Stimulated activated CD8-positive, alpha-beta memory T cell treated with anti-CD3 and anti-CD28 coated beads, Interleukin-7, amount 100 ng/mL, for 1 hour (primary cell): ENCODE measurements at regions not wholly inside any gene's neighbourhood (a gene's known extent, or its start where the extent isn't known, plus 50 kb on each side); places are given as distances from the start of the nearest gene placed in this dataset.

Source experiments
- DNase-seq, 2 donors: peaks; one replicate each; pipeline ENCODE4 v3.0.0-alpha.2; 2020; ENCODE audit warnings: low read depth in 2 of 2

DNA sequence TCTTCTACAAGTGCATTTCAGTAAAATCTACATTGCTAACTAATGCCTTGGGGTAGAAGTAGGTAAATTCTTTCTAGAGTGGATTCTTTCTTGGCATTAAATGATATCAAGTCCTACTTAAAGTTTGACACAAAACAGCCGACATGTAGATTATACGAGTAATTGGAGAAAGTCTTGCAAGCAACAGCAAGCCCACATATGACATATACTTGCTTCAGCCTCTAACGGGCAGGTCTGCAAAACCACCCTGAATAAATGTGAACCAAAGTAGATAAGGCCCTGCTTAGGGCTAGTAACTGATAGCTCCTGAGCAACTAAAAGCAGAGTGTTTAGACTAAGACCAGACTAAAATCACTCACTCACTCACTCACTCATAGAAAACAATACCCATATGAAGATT is 203.2 kb downstream of the LTN1 start:
- DNase-seq, result no peak

DNA sequence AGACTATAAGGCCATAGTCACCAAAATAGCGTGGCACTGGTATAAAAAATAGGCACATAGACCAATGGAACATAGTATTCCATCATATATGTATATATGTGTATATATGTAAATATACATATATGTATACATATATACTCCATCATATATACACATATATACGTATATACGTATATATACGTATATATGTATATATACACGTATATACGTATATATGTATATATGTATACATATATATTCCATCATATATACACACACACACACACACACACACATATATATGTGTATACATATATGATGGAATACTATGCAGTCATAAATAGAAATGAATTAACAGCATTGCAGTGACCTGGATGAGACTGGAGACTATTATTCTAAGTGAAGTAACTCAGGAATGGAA is 204.6 kb downstream of the LTN1 start:
- DNase-seq, result no peak

DNA sequence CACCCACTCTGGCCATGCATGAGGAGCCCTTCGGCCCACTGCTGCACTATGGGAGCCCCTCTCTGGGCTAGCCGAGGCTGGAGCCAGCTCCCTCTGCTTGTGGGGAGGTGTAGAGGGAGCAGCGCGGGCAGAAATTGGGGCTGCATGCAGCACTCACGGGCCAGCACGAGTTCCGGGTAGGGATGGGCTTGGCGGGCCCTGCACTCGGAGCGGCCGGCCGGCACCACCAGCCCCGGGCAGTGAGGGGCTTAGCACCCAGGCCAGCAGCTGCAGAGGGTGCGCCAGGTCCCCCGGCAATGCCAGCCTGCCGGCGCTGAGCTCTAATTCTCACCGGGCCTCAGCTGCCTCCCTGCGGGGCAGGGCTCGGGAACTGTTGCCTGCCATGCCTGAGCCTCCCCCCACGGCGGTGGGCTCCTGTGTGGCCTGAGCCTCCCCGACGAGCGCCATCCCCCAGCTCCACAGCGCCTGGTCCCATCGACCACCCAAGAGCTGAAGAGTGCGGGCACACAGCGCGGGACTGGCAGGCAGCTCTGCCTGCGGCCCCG is 209.0 kb downstream of the LTN1 start:
- no peak for DNase-seq

DNA sequence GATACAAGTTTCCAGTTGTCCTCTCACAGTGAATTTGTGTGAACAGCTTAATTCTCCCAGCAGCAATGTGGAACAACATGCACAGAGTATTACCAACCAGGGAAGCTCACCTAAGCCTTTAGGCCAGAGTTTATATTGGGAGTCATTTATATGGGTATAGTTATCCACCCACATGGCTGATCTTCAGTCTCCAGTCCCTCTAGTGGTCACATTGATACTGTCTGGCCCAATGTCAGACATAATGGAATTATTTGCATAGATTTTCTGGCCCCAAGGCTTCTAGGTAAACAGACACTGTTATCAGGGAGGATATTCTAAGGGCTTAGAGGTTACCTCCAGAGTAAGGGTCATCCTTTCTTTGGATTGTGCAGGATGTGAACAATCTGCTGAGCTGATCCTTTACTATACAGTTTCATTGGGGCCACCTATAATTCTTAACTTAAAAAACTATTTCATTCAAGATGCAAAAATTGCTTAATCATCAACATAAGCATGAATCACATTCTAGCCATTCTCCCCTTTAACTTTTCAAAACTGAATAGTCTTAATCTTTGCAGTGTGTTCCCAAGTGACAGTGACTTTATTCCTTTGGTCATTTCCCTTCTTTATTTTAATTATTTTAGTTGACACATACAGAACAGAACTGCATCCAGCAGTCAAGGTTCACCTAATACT is 210.9 kb downstream of the LTN1 start:
- DNase-seq, result no peak

DNA sequence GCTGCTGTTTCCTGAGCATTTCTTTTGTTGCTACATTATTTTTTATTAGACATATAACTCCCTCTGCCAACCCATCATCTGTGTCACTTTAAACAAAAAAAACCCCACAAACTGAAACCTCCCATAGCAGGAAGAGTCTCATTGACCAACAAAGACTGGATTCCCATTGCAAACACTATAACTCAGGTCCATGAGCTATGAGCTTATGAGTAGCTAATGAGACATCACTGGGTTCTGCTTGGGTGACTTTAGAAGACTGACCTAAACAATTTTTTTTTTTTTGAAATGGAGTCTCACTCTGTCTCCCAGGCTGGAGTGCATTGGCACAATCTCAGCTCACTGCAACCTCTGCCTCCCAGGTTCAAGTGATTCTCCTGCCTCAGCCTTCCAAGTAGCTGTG is 212.8 kb downstream of the LTN1 start:
- DNase-seq, result no peak

DNA sequence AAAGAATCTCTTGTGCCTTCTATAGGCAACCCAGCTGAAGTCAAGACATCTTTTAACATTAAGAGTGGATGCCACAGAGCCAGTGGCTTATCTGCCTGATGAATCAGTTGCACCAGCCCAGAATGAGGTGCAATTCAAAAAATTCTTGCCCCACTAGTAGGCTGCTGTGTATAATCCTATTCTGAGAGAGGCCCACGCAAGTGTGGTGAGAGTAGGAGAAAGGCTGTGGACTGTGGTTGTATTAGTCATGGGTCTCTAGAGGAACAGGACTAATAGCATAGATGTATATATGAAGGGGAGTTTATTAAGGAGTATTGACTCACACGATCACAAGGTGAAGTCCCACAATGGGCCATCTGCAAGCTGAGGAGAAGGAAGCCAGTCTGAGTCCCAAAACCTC is 216.4 kb downstream of the LTN1 start:
- no peak for DNase-seq

DNA sequence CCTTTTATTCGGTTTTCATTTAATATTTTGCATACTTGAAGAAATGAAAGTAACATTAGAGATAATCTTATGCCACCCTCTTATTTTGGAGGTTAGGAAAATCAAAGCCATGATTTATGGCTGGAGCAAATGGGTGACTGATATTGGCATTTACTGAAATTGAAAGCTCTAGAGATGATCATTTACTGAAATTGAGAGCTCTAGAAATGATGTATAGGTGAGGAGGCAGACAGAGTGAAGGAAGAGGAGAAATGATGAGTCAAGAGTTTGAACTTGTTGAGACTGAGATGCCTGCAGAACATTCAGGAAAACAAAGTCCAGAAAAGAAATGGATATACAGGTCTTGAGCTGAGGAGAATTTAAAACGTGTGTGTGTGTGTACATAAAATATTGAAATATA is 217.6 kb downstream of the LTN1 start:
- DNase-seq, result no peak

DNA sequence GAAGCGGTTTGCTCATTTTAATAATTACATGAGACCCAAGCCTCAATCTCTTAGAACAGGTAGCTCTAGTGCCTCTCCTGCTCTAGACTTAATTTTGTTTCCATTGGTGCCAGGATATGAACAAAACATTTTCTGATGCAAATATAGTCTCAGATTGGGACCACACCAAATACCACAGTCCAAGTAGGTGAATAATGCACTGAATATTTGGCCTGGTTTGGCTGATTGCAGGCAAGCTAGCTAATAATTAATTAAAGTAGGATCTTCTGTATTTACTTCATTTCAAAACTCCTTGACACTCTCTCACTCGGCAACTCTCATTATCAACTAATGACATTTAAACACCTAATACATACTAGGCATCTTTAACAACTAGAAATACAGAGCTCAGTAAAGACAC is 219.6 kb downstream of the LTN1 start:
- no peak for DNase-seq

DNA sequence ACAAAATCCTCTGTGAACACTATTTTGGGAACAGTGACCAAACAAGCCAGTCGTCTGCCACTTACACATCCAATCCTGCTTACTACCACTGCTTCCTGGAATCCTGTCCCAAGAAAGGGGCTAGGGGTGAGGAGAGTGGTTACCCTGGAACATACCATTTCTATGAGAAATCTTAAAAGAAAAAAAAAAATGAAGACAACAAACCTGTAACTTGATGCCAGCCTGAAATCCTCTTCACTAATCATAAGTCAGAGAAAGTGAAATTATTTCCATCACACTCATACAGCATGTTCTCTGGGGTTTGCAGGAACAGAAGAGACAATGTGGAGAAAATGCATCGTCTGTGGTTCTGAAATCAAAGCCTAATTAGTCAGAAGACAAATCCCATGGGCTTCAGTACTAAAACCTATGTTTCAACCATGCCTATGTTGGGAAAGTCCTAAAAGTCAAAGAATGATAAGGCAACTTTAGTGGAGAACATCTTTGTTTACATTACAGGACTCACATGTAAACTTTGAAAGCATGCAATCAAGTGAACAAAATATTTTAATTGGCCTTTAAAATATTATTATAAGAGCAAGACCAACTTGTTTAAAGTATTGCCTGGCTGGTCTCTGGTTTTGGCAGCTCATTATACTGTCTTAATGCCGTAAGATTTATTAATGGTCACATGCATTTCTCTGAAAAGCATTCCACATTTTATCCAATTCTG is 220.7 kb downstream of the LTN1 start:
- no peak for DNase-seq

DNA sequence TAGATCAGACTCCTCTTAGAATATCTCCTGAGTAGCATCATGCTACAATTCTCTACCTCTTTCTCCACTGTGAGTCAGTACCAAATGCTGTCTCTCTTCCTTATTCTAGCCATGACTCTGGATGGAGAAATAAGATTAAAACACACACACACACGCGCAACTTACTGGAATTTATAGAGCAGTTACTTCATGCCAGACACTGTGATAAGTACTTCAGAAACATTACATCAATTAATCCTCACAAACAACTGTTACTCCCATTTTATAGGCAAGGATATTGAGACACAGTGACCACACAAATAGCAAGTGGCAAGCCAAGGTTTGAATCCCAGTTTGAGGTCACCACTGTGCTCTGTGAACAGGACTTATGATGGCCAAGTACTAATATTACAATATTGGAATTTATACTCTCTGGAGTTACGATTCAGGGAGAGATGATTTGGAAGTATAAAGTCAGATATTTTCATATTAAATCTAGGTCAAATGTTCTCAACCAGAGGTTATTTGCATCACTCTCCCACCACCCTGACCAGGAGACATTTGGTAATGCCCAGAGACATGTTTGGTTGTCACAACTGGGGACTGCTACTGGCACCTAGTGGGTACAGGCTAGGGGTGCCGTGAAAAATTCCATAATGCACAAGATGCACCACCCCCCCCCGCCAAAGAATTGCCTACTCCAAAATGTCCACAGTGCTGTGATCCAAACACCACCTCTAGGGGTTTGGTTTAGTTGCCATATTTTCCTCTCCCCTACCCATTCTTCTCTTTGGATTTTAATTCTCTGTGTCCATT is 221.6 kb downstream of the LTN1 start:
- DNase-seq, result no peak

DNA sequence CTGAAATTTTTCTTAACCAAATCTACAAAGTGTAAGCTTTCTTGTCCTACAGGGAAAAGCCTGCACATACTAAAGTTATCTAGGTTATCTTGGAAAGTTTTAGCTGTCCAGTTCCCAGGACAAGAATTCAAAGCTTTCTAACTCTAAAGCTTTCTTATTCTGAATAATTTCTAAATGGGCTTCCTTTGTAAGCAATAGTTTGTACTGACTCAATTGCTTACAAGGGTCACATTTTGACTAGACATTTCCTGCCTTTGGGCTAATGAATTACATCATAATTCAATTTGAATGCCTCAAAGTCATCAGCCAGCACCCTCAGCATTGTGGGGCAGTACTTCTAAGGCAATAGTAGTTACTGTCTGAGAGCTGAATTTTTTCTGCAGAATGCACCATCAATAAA is 223.0 kb downstream of the LTN1 start:
- DNase-seq, result no peak

DNA sequence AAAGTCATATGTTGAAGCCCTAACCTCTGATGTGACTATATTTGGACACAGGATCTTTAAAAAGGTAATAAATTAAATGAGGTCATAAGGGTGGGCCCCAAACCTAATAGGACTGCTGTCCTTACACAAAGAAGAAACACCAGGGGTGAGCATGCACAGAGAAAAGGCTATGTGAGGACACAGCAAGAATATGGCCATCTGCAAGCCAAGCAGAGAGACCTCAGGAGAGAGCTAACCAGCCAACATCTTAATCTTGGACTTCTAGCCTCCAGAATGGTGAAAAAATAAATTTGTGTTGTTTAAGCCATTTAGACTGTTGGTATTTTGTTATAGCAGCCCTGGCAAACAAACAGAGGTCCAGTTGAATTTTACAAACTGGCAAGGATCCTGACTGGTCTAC is 223.9 kb downstream of the LTN1 start:
- DNase-seq, result no peak

DNA sequence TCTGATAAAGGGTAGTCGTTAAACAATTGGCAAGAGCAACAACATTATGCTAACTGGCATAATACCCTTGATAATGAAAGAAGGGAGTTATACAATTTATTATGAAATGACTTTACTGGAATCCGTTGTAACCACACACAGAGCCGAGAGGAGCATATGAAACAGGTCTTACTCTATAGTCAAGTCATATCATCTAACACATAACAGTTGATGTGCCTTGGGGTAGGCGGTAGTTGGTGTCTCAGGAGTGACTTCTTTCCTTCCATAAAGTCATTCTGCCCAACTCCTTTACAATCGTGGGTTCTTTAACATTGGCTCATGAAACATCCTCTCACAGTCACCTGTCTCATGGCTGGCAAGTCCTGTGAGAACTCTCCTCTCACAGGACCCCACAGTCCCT is 225.2 kb downstream of the LTN1 start:
- DNase-seq, result no peak

DNA sequence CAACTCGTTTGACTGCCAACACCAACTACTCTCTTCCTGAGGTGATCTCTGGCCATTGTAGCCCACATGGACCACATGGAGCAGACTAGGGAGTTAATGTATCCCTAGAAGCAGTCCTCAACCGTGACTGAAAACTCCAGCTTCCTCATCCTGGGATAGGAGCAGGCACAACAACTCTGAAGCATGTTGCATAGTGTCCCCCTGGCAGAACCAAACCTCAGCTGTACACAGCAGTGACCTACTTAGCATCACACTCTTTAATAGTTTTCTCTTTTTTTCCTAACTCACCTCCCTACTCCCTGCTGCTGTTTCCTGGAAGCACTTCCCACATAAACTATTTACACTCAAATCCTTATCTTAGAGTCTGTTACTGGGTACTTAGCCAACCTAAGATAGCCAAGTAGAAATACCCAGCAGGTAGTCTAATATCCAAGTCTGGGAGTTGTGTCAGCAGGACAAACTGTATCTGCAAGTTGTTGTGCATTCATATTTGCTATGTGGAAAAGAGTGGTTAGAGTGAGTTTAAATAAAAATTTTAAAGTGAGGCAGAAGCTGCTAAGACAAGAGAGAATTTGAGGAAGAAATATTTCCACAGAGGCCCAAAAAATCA is 228.8 kb downstream of the LTN1 start:
- no peak for DNase-seq

DNA sequence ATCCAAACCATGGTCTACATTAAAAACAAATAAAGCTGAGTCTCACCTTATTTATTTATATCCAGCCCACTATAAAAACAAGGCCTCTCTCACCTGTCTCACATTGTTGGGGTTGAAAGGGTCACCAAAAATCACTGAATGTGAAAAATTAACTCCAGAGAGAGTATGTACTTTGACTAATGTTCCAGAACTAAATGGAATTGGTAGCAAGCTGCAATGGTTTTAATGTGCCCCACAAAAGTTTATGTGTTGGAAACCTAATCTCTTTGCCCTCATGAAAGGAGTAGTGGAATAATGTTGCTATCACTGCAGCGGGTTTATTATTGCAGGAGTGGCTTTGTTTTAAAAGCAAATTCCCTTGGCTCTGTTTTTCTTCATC is 230.3 kb downstream of the LTN1 start:
- DNase-seq, result no peak

DNA sequence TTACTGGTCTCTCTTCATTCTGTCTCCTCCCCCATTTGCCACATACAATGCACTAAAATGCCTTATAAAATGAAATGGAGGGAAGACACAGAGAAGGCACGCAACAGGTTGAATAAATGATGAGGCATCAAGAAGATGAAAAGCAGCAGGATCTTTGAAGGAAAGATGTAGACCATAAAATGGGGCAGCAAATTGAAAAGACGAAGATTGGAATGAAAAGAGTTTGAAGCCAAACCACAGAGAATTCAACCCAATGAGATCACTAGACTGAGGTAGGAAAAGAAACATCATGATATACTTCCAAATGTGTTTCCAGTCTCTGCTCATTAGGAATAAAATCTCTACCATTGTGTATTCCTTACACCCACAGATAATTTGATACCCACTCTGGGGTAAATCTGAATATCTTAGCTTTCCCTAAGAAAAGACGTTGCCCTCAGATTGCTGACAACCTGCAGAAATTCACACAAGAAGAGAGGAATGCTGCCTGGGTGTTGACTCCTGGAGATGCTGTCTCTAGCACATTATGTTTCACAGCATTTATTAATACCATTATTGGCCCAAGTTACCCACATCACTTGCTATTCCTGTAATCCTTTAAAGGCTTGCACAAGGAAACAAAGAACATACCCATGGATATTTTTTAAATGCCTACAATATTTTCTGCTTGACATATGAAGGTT is 230.9 kb downstream of the LTN1 start:
- no peak for DNase-seq

DNA sequence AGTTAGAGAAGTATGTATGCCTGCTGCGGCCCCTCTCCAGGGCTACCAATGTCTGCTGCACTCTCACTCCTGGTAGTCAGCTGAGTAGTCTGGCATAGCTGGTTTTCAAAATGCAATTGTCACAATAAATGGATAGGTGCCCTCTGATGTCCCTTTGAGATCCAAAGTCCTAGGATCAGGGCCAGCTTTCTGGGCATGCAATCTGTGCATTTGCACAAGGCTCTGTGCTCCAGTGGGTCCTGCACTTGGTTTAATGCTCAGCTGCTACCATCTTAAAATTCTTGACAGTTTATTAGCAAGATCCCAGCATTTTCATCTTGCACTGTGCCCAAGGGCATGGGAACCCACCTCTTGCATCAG is 233.8 kb downstream of the LTN1 start:
- no peak for DNase-seq

DNA sequence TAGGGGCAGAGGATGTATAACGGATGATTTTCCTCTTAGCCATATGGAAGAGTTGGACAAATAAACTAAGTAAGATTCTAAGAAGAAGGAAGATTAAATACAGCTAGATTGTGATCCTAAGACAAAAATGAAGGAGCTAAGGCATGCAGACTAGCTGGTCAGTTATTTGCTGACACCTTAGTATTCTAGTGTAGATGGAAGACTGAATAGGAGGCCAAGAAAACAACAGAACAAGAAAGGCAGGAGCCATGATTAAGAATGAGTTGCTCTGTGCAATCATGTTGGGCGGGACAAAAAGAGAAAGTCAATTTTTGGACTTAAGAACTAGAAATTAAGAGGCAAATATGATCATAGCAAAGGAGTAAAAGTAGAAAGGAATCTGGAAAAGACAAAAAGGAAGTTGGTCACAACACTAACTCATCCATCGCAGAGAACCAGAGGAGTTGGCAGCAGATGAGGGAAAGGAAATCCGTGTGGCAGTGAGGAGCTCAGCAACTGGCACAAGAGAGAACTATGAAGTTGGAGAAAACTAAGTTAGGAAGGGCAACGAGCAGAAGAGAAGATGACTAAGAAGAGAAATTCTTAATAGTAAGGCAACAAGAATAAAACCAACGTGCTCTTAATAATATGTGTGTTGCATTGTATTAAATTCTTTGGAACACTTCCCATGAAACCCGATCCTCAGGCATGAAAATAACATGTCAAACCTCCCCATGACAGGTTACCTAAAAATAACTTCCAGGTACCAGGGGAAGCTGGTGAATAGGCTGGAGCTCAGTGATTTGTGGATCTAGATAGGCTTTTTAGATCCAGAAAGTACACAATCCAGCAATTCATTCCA is 234.4 kb downstream of the LTN1 start:
- no peak for DNase-seq

DNA sequence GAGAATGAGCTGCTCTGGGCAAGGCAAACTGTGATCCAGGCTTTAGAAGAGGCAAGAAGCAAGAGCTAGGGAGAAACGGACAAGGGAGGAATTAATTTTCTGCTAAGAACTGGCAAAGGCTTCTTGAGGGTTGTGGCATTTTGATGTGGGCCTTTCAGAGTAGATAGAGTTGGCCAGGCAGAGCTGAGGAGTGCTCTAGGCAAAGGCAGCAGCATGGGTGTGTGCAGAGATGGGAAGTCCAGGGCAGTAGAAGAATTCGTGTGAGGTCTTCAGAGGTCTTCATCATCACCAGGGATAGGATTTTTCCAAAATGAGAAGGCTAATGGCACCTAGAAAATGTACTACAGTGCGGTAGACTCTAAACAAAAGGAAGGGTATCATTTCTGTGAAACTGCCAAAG is 237.8 kb downstream of the LTN1 start:
- no peak for DNase-seq

DNA sequence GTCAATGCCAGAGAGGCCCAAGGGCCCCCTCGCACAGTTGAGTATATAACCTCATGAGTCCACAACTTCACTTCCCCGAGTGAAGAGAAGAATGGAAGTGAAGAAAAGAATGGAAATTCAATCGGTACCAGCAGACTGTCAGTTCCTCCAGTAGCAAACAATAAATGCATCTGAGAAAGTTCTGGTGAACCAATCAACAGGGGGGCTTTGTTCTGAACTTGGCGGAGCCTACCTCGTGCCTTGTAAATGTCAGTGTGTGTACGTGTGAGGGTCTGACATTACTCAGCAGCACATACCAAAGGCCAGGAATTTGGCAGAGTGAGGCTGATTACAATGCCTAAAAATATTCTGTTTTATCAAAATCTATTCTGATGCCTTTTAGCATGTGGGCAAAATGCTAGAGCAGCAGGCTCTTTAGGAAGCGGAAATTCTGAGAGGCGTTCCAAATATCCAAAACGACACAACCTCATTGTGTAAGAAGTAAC is 238.5 kb downstream of the LTN1 start:
- no peak for DNase-seq

DNA sequence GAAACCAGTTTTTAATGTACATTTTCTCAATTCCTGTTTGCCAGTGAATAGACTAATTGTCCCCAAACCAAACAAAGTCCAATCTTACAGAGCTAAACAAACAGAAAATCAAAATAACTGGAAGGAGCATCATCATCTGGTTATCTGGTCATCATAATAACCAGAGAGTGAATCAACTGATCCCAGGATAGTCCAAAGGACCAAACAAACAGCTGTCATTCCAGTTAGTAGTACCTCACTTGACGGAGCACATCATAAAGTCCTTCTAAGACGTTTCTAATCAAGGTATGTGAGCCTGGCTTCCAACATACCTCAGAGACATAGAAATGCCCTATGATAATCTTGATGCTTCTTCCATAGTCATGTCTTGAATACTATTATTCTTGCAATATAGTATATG is 240.5 kb downstream of the LTN1 start:
- no peak for DNase-seq
